Astrocyte of the spinal cord (primary cell): ENCODE measurements at regions not wholly inside any gene's neighbourhood (a gene's known extent, or its start where the extent isn't known, plus 50 kb on each side); places are given as distances from the start of the nearest gene placed in this dataset.

Source experiments
- DNase-seq: peaks from one replicate; pipeline ENCODE4 v3.0.0; 2011; ENCODE audit warnings: low read depth, low spot score
- H3K4me3 ChIP-seq: 2 replicates; pipeline ENCODE4 v1.5.1; 2011; ENCODE audit warnings: low read depth, mild to moderate bottlenecking, low read length, moderate library complexity
- in situ Hi-C: cut with HindIII; loops from 2 replicates; pipeline ENCODE4 v1.10.0; 2017; ENCODE audit warnings: low sequenced_read_pairs
- TF ChIP-seq, protein P1 (sequence below): IDR thresholded peaks from 2 replicates; pipeline ENCODE4 v1.5.1; 2012; ENCODE audit warnings: low read depth, mild to moderate bottlenecking, low read length, inconsistent platforms

DNA sequence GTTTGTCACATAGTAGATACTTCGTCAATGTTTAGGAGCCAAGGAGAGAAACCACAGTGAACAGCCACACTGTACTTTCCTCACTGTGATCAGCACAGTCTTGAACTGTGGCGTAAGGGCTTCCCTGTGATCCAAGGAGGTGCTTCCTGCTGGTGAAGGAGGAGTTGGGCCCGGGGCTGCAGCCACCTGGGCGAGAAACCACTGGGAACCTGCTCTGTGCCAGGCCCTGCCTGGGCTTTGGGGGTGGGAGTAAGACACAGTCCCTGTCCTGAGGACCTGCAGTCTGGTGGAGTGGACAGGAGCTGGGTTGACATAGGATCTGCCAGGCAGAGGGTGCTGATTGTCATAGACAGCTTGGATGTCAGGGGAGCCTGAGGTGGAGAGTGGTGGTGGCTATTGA lies 60.5 kb upstream of the MRPS22 start:
- DNase-seq: no peak
- in situ Hi-C loops: no loop called here
- no peak overlapping the region for H3K4me3 ChIP-seq
- TF ChIP-seq, protein P1, sequence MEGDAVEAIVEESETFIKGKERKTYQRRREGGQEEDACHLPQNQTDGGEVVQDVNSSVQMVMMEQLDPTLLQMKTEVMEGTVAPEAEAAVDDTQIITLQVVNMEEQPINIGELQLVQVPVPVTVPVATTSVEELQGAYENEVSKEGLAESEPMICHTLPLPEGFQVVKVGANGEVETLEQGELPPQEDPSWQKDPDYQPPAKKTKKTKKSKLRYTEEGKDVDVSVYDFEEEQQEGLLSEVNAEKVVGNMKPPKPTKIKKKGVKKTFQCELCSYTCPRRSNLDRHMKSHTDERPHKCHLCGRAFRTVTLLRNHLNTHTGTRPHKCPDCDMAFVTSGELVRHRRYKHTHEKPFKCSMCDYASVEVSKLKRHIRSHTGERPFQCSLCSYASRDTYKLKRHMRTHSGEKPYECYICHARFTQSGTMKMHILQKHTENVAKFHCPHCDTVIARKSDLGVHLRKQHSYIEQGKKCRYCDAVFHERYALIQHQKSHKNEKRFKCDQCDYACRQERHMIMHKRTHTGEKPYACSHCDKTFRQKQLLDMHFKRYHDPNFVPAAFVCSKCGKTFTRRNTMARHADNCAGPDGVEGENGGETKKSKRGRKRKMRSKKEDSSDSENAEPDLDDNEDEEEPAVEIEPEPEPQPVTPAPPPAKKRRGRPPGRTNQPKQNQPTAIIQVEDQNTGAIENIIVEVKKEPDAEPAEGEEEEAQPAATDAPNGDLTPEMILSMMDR: no peak

DNA sequence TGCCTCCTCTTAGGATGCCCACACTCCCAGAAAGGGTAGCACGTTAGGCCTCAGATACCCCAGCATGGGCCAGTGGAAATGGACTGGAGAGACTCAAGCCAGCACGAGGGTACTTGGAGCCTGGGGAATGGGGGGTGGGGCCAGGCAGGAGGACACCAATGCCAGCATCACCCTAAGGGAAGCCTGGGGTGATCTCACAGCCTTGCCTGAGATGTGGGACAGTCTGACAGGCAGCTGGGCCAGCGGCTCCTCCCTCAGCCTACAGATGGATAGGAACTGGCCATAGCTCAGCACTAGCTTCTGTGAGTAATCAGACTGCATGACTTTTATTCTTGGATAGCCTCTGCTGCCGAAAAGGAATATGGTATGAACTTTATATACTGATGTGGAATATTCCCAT lies 59.6 kb upstream of the MRPS22 start:
- TF ChIP-seq, protein P1: no peak
- no peak for DNase-seq
- in situ Hi-C loops: no loop called here
- H3K4me3 ChIP-seq: no peak overlapping the region

GRCh38 chr3:139285691-139286090 lies 58.1 kb upstream of the MRPS22 start:
- in situ Hi-C loops: no loop called here
- no peak for DNase-seq
- no peak overlapping the region for H3K4me3 ChIP-seq
- TF ChIP-seq, protein P1: no peak

- no peak overlapping the region for H3K4me3 ChIP-seq
- DNase-seq: no peak
- TF ChIP-seq, protein P1: no peak
- in situ Hi-C loops: no loop called here
Observed at GRCh38 chr3:139286241-139286640, 57.6 kb upstream of the MRPS22 start.

GRCh38 chr3:139286825-139287224 lies 57.0 kb upstream of the MRPS22 start:
- no peak for DNase-seq
- TF ChIP-seq, protein P1: no peak
- no peak overlapping the region for H3K4me3 ChIP-seq
- in situ Hi-C loops: no loop called here

DNA sequence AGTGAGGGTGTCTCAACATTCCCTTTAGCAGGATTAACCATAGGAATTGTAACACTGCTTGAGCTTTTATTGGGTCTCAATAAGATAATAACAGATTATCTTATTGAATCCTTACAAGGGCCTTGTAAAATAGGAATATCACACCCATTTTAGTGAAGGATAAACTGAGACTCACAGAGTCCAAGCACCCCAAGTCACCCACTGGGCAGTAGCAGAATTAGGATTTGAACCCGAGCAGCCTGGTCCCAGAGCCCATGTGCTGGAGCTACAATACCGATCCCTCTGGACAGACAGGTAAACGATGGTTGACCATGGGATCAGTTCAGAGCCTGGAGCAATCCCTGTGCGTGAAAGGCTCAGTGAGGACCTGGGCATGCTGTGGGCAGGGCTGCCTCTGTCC lies 56.3 kb upstream of the MRPS22 start:
- TF ChIP-seq, protein P1: no peak
- in situ Hi-C loops: no loop called here
- H3K4me3 ChIP-seq: no peak overlapping the region
- DNase-seq: no peak

GRCh38 chr3:139288266-139288821 lies 55.5 kb upstream of the MRPS22 start:
- no peak for DNase-seq
- no peak overlapping the region for H3K4me3 ChIP-seq
- in situ Hi-C loops: no loop called here
- TF ChIP-seq, protein P1: peak; percentile 19
